ENCODE measurements at regions not wholly inside any gene's neighbourhood (a gene's known extent, or its start where the extent isn't known, plus 50 kb on each side); places are given as distances from the start of the nearest gene placed in this dataset.

GRCh38 chr6:14250573-14250972, 133.0 kb downstream of the CD83 start:
- H3K36me3 ChIP-seq = no peaks in the 10 kb centered on the region
- 90 to 98% (median 95%) methylated on average over 4 of the region's 4 CpGs for WGBS, 5 donors
- no peaks in the 10 kb centered on the region for H3K4me1 ChIP-seq
- intact Hi-C loops (cut with DNase I; ENCODE audit: low total_unique reads) = no loop called here
- DNase-seq = no peak
- no peaks in the 10 kb centered on the region for H3K9me3 ChIP-seq
- no peak overlapping the region for H3K27ac ChIP-seq
- TF ChIP-seq POLR2AphosphoS5 (IDR thresholded peaks at IDR 0.05) (no peak), POLR2A (IDR thresholded peaks at IDR 0.05) (no peak), EP300 (IDR thresholded peaks at IDR 0.05) (no peak), CTCF (IDR thresholded peaks at IDR 0.05) (no peak)
- H3K4me3 ChIP-seq = no peak overlapping the region
- H3K27me3 ChIP-seq = no peaks in the 10 kb centered on the region

GRCh38 chr6:14252271-14252850, 134.8 kb downstream of the CD83 start:
- no peaks in the 10 kb centered on the region for H3K36me3 ChIP-seq
- intact Hi-C loops (cut with DNase I; ENCODE audit: low total_unique reads) = no loop called here
- no peaks in the 10 kb centered on the region for H3K4me1 ChIP-seq
- H3K4me3 ChIP-seq = no peak overlapping the region
- no peak overlapping the region for H3K27ac ChIP-seq
- TF ChIP-seq EP300 (IDR thresholded peaks at IDR 0.05) (no peak), POLR2AphosphoS5 (IDR thresholded peaks at IDR 0.05) (no peak), POLR2A (IDR thresholded peaks at IDR 0.05) (no peak), CTCF (IDR thresholded peaks at IDR 0.05) (no peak)
- WGBS, 5 donors = 86 to 94% (median 89%) methylated on average over 10 of the region's 10 CpGs
- H3K27me3 ChIP-seq = no peaks in the 10 kb centered on the region
- H3K9me3 ChIP-seq = no peaks in the 10 kb centered on the region
- DNase-seq = no peak

GRCh38 chr6:14254505-14254904, 136.9 kb downstream of the CD83 start:
- DNase-seq = no peak
- no peak for TF ChIP-seq POLR2A (IDR thresholded peaks at IDR 0.05)
- TF ChIP-seq CTCF (IDR thresholded peaks at IDR 0.05) = no peak
- TF ChIP-seq EP300 (IDR thresholded peaks at IDR 0.05) = no peak
- no peak for TF ChIP-seq POLR2AphosphoS5 (IDR thresholded peaks at IDR 0.05)
- H3K27me3 ChIP-seq = no peaks in the 10 kb centered on the region
- H3K27ac ChIP-seq = no peak overlapping the region
- WGBS, 5 donors = 87 to 93% (median 91%) methylated on average over 7 of the region's 7 CpGs
- no peaks in the 10 kb centered on the region for H3K9me3 ChIP-seq
- intact Hi-C loops (cut with DNase I; ENCODE audit: low total_unique reads) = no loop called here
- no peaks in the 10 kb centered on the region for H3K36me3 ChIP-seq
- H3K4me3 ChIP-seq = no peak overlapping the region
- H3K4me1 ChIP-seq = no peaks in the 10 kb centered on the region

- peaks cover 0 to 3% (median 1%) of the 10 kb centered on the region in 4 donors for H3K9me3 ChIP-seq
- intact Hi-C loops (cut with DNase I; ENCODE audit: low total_unique reads) = no loop called here
- 89 to 96% (median 94%) methylated on average over 6 of the region's 6 CpGs for WGBS, 5 donors
- no peaks in the 10 kb centered on the region for H3K36me3 ChIP-seq
- no peaks in the 10 kb centered on the region for H3K27me3 ChIP-seq
- no peak overlapping the region for H3K4me3 ChIP-seq
- TF ChIP-seq EP300 (IDR thresholded peaks at IDR 0.05) (no peak), POLR2AphosphoS5 (IDR thresholded peaks at IDR 0.05) (no peak), CTCF (IDR thresholded peaks at IDR 0.05) (no peak), POLR2A (IDR thresholded peaks at IDR 0.05) (no peak)
- no peak for DNase-seq
- no peaks in the 10 kb centered on the region for H3K4me1 ChIP-seq
- H3K27ac ChIP-seq = no peak overlapping the region
Measured at GRCh38 chr6:14255916-14256315, 138.3 kb downstream of the CD83 start.
